DOHH2 (cell line): ENCODE measurements at regions not wholly inside any gene's neighbourhood (a gene's known extent, or its start where the extent isn't known, plus 50 kb on each side); places are given as distances from the start of the nearest gene placed in this dataset.

ENCODE experiments used
- H3F3A ChIP-seq: fragments of 200-600 bp; sonication (generic), shearing (Covaris generic); 2 replicates; pipeline ENCODE4 v1.6.0; 2016; ENCODE audit warnings: antibody characterized with exemption, mild to moderate bottlenecking; ENCODE audit not compliant: control insufficient read depth, insufficient read depth
- H3K27ac ChIP-seq: fragments of 200-600 bp; sonication (generic); 2 replicates; pipeline ENCODE4 v1.5.1; 2014; ENCODE audit warnings: low read depth, mild to moderate bottlenecking, low read length, moderate library complexity
- H3K27me3 ChIP-seq: fragments of 200-600 bp; sonication (generic); 2 replicates; pipeline ENCODE4 v1.6.1; 2014; ENCODE audit warnings: mild to moderate bottlenecking, low read length, mixed read lengths; ENCODE audit not compliant: control insufficient read depth
- H3K36me3 ChIP-seq: fragments of 200-600 bp; sonication (generic); 2 replicates; pipeline ENCODE4 v1.6.1; 2014; ENCODE audit warnings: mild to moderate bottlenecking, low read length, moderate library complexity, mixed read lengths; ENCODE audit not compliant: control insufficient read depth
- H3K4me1 ChIP-seq: fragments of 200-600 bp; sonication (generic); 2 replicates; pipeline ENCODE4 v1.6.1; 2014; ENCODE audit warnings: mild to moderate bottlenecking, low read length, mixed read lengths; ENCODE audit not compliant: control insufficient read depth
- H3K4me2 ChIP-seq: fragments of 200-600 bp; sonication (generic); 2 replicates; pipeline ENCODE4 v1.6.0; 2014; ENCODE audit warnings: mild to moderate bottlenecking, low read length, moderate library complexity
- H3K4me3 ChIP-seq: fragments of 200-600 bp; sonication (generic); 2 replicates; pipeline ENCODE4 v1.5.1; 2014; ENCODE audit warnings: mild to moderate bottlenecking, low read length, mixed read lengths
- H3K79me2 ChIP-seq: fragments of 200-600 bp; sonication (generic); 2 replicates; pipeline ENCODE4 v1.6.1; 2014; ENCODE audit warnings: mild to moderate bottlenecking, low read length, mixed read lengths; ENCODE audit not compliant: control insufficient read depth
- H3K9me2 ChIP-seq: fragments of 200-600 bp; sonication (generic); replicated peaks from 2 replicates; pipeline ENCODE4 v1.6.1; 2014; ENCODE audit warnings: mild to moderate bottlenecking, low read length, mixed read lengths; ENCODE audit not compliant: control insufficient read depth
- H3K9me3 ChIP-seq: fragments of 200-600 bp; sonication (generic); 2 replicates; pipeline ENCODE4 v1.6.1; 2014; ENCODE audit warnings: antibody characterized with exemption, low read length, mixed read lengths; ENCODE audit not compliant: control insufficient read depth, insufficient read depth
- H4K20me1 ChIP-seq: fragments of 200-600 bp; sonication (generic); 2 replicates; pipeline ENCODE4 v1.6.0; 2014; ENCODE audit warnings: low read depth, mild to moderate bottlenecking, antibody characterized with exemption, low read length, moderate library complexity; ENCODE audit not compliant: control insufficient read depth, insufficient read depth
- EZH2phosphoT487 ChIP-seq: fragments of 200-600 bp; sonication (generic); IDR thresholded peaks from 2 replicates; pipeline ENCODE4 v1.6.1; 2017; ENCODE audit warnings: borderline replicate concordance, mild to moderate bottlenecking, antibody characterized with exemption, low read length, moderate library complexity, mixed read lengths
- TF ChIP-seq, protein P1 (sequence below): fragments of 200-600 bp; sonication (generic); IDR thresholded peaks from one replicate; pipeline ENCODE4 v1.5.1; 2014; ENCODE audit warnings: antibody characterized with exemption, mild to moderate bottlenecking, low read depth, low read length; ENCODE audit not compliant: poor library complexity, severe bottlenecking

DNA sequence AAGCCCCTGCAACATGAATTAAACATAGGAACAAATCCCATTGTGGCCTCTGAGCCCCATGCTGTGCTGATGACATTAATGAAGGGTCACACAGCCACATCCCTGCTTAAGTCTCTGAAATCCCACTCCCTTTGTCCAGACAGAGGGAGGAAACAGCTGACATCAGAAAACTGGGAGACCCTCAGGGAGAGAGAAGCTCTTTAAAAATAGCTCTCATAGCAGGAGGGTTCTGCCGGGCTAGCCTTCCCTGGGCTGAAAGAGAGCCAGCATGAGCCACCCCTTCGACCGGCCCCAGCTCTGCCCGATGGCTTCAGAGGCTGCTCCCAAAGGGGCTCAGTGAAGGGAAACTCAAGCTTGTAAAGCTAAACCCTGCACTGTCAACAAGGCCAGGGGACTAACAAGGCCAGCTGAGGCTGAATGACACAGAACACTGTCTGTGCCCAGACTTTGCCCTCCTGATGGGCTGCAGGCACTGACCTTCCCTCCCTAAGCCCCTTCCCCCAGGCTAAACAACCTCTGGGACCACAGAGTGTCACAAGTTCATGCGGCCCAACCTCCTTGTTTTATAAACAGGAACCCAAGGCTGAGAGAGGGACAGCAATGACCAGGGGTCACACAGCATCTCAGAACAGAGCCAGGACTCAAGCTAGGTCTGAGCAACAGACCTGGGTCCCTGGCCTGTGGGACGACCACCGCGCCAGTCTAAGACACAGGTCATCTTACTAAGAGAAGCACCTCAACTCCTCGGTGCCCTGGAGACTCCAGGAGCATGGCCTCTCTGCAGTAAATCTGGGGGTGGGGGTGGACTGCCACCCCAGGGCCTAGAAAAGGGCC is 163.8 kb downstream of the CHST1 start:
- H3K27me3 ChIP-seq = no peaks in the 10 kb centered on the region
- H3K4me3 ChIP-seq = no peak overlapping the region
- H3K4me2 ChIP-seq = no peak overlapping the region
- H3F3A ChIP-seq = no peaks in the 10 kb centered on the region
- H3K27ac ChIP-seq = no peak overlapping the region
- no peak for TF ChIP-seq EZH2phosphoT487
- TF ChIP-seq, protein P1, sequence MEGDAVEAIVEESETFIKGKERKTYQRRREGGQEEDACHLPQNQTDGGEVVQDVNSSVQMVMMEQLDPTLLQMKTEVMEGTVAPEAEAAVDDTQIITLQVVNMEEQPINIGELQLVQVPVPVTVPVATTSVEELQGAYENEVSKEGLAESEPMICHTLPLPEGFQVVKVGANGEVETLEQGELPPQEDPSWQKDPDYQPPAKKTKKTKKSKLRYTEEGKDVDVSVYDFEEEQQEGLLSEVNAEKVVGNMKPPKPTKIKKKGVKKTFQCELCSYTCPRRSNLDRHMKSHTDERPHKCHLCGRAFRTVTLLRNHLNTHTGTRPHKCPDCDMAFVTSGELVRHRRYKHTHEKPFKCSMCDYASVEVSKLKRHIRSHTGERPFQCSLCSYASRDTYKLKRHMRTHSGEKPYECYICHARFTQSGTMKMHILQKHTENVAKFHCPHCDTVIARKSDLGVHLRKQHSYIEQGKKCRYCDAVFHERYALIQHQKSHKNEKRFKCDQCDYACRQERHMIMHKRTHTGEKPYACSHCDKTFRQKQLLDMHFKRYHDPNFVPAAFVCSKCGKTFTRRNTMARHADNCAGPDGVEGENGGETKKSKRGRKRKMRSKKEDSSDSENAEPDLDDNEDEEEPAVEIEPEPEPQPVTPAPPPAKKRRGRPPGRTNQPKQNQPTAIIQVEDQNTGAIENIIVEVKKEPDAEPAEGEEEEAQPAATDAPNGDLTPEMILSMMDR = no peak
- no peaks in the 10 kb centered on the region for H3K9me2 ChIP-seq
- H3K36me3 ChIP-seq = no peaks in the 10 kb centered on the region
- H3K9me3 ChIP-seq = 0 out of 2 replicates have a peak, but pooled peaks cover 4% of the 10 kb centered on the region
- H3K4me1 ChIP-seq = no peaks in the 10 kb centered on the region
- H3K79me2 ChIP-seq = no peaks in the 10 kb centered on the region
- no peaks in the 10 kb centered on the region for H4K20me1 ChIP-seq

- Histone ChIP-seq H3K4me3 (no peak overlapping the region), H3F3A (no peaks in the 10 kb centered on the region), H3K79me2 (no peaks in the 10 kb centered on the region)
These were observed 165.0 kb downstream of the CHST1 start for GRCh38 chr11:45500451-45500850.

DNA sequence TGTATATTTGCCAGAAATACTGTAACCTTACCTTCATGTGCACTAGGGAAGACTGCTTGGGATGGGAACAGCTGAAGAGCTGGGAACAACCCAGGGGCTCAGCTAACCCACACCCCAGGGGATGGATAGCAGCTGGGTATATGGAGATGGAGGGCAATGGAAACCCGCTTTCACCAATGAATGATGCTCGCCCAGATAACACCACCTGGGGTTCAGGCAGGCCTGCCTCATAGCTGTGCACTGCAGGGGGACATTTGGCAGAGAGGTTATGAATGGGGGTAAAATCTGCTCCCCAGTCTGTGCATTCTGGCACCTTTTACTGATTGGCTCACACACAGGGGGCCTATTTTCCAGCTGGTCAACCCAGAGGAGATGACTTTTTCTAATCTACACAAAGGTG is 170.7 kb downstream of the CHST1 start:
- TF ChIP-seq, protein P1 = no peak
- no peak for TF ChIP-seq EZH2phosphoT487
- Histone ChIP-seq H3K27me3 (peaks cover 3% of the 10 kb centered on the region; the same call in 1 of the 2 replicates), H3K9me2 (no peaks in the 10 kb centered on the region), H3K27ac (no peak overlapping the region), H3K4me2 (no peak overlapping the region), H3F3A (no peaks in the 10 kb centered on the region), H3K4me1 (no peaks in the 10 kb centered on the region), H4K20me1 (no peaks in the 10 kb centered on the region), H3K79me2 (no peaks in the 10 kb centered on the region), H3K4me3 (no peak overlapping the region), H3K9me3 (no peaks in the 10 kb centered on the region), H3K36me3 (no peaks in the 10 kb centered on the region)

More at GRCh38 chr11:45500451-45500850, 165.0 kb downstream of the CHST1 start:
- Histone ChIP-seq H3K36me3 (no peaks in the 10 kb centered on the region), H3K4me1 (no peaks in the 10 kb centered on the region), H3K27ac (no peak overlapping the region), H3K4me2 (no peak overlapping the region), H4K20me1 (no peaks in the 10 kb centered on the region), H3K27me3 (no peaks in the 10 kb centered on the region), H3K9me2 (no peaks in the 10 kb centered on the region), H3K9me3 (0 out of 2 replicates have a peak, but pooled peaks cover 4% of the 10 kb centered on the region)
- no peak for TF ChIP-seq EZH2phosphoT487
- TF ChIP-seq, protein P1 = no peak
